ENCODE measurements at regions not wholly inside any gene's neighbourhood (a gene's known extent, or its start where the extent isn't known, plus 50 kb on each side); places are given as distances from the start of the nearest gene placed in this dataset.

DNA sequence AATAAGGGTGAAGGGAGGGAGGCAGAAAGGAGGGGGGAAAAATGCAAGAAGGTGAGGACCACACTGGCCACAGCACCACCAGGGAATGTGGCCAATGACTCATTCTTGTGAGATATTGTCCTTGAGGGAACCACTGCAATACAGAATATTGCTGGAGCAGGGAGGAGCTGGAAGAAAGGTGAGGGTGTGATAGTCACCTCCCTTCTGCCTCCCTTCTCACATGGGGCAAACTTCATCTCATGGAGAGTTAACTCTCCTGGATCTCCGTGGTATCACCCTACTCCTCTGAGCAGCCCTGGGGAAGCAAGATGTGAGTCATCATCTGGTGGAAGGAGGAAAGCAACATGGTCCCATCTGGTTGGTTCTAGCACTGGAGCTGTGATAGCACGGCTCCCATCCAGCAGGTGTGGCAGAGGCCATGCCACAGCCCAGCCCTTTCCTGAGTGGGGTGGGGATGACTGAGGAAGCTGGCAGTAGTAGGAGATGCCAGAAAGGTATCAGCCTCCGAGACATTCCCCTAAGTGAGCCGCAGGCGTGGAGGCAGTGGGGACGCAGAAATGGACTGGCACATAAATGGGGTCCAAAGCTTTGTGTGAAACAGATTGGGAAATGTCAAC is 115.9 kb upstream of the LPP start:
- peak; percentile 38 for DNase-seq (ENCODE audit: low spot score)

DNA sequence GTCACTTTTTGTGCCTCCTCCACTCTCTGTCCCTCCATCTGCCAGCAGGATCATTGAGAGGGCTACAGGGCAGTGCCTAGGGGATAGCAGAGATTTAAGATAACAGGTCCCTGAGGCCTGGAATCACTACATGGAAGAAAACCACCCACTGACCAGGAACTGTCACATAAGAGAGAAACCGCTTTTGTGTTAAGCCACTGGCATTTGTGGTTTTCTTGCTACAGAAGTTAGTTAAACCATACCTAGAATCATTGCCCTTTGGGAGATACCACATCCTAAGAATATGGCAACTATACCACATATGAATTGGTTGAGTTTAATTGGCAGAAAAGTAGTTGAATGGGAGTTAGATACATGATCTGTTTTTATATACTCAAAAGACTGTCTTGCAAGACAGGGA is 112.8 kb upstream of the LPP start:
- DNase-seq (ENCODE audit: low spot score), result no peak

DNA sequence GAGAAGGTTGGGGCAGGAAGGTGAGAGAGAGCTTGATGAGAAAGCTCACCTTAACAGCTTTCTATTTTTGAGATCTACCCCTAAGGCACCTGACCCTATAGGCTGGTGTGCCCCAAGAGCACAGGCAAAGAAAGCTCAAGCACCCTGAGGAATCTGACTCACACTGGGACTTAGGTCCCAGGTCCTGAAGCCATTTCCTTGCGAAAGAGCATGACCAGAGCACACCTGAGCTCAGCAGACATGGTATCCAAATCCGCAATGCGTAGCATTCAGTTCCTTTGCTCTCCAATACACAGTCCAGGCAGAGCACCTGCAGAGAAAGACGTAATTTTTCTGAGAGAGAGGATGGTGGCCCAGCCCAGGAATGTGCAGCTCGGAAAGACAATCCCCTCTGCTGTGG is 112.1 kb upstream of the LPP start:
- no peak for DNase-seq (ENCODE audit: low spot score)

DNA sequence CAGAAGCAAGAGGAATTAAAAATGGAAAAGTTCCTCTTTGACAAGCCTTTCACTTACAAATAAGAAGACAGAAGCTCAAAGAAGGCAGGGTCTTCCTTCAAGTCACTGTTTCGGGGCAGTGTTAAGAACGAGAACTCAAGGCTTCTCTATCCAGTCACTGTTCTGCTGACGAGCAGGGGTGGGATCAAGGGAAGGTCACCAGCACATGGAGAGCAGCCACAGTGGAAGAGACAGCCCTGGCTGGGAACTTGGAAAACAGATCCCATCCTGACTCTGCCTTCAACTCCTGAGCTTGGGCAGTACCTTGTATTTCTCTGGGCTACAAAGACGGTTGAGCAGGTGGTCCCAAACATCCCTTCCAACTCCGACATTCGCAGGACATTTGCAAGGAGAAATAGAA is 111.5 kb upstream of the LPP start:
- no peak for DNase-seq (ENCODE audit: low spot score)

DNA sequence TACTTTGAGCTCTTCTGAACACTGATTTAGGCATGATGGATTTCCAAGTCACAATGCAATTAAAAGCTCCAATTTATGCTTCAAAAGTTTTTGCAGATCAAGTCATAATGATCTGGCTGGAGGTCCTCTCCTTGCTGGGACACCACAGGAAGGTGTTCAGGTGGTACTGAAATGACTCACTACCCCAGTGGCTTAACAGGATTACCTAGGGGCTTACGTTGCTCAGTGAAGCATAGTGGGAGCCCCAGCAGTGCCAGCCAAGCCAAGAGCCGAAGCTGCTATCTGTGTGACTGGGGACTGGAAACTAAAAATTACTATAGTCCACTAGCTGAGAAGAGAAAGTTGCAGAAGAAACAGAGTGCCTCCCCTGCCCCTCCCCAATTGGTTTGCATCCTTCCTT is 110.1 kb upstream of the LPP start:
- DNase-seq (ENCODE audit: low spot score), result no peak

DNA sequence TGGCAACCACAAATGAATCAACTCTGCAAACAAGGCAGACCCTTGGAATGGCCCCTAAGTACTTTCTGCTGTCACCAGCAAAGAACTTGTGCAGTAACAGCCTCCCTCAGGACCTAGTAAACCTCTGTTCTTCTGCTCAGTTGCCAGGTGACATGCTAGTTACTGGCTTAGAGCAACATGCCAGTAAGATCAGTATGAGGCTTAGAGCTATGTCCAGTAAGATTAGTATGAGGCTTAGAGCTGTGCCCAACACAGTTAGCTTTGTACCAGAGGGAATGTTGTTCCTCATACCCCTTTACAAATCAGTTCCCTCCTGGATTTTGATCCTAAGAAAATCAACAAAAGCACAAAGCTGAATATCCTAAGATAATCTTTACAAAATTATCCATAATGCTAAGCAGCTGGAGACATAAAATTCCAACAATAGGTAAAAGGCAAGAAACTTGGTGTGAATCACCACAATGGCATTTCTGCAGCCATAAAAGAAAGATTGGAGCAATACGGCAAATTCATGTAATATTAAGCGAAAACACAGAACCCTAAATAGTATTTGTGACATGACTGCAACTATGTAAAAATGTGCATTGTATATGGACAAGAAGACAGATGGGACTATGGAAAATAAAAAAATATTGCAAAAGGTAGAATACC is 107.3 kb upstream of the LPP start:
- DNase-seq (ENCODE audit: low spot score), result peak; percentile 22

DNA sequence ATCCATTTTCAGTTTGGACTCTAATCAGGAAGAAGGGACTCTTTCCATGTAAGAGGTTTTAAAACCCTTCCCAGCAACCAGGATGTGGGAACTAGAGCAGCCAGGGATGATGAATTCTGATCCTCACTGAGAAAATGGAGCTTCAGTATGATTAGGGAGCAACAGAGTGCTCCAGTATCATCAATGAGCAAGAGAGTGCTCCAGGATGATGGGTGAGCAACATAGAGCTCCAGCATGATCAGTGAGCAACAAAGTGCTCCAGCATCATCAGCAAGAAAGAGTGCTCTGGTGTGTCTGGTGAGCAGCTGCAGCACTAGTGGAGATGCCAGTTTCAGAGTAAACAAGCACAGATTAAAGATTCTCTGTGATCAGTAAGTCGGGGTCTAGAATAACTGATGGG is 106.4 kb upstream of the LPP start:
- DNase-seq (ENCODE audit: low spot score), result no peak

DNA sequence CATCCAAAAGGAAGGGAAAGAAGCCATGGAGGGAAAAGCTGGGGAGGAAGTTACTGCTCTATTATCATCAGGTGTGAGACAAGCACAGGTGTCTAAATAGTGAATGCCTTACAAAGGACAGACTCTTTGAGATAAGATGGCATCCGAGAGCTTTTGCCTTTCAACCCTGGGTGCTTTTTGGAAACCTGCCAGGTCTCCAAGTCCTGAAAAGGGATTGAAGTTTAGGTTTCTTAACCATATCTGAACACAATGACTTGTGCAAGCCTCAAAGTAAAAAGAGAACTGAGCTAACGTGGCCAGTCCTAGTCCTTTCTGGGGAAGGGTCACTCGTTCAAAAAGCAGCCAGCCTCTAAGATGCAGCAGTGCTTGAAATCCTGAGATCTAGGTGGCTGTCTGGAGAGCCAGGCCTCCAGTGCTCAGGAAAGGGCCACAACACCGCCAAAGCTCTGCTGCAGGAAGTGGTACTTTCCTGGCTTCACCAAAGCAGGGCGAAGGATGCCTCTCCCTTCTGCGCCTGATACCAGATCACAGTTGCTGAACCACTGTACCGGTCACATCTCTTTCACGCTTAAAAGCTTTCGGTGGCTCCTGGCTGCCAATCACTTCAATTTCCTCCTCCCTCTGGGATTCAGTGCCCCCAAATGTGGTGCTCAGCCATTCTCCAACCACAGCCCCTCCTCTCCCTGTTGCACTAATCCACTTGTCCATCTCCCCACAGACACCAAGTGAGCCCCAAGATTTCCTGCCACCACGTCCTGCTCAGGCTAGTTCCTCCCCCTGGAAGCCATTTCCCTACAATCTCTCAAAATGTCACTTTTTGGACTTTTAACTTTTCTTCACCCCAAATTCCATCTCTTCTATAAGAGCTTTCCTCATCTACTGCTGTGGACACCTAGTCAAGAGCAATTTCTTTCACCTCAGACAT is 104.1 kb upstream of the LPP start:
- DNase-seq (ENCODE audit: low spot score), result no peak

DNA sequence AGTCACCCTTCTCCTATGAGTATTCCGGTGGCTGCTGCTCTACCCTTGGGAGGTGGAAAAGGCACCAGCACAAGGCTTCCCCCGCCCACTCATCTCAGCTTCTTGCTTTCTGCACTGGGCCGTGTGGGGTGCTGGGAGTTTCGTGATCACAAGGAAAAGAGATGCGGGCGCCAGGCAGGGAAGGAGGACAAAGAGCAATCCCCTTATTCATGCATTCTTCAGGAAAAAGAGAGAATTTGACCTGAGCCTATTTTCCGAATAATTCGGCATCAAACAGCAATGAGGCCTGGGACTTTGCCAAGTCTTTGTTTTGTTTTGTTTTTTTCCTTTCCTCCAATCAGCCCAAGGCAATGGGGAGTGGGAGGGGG is 102.2 kb upstream of the LPP start:
- no peak for DNase-seq (ENCODE audit: low spot score)

DNA sequence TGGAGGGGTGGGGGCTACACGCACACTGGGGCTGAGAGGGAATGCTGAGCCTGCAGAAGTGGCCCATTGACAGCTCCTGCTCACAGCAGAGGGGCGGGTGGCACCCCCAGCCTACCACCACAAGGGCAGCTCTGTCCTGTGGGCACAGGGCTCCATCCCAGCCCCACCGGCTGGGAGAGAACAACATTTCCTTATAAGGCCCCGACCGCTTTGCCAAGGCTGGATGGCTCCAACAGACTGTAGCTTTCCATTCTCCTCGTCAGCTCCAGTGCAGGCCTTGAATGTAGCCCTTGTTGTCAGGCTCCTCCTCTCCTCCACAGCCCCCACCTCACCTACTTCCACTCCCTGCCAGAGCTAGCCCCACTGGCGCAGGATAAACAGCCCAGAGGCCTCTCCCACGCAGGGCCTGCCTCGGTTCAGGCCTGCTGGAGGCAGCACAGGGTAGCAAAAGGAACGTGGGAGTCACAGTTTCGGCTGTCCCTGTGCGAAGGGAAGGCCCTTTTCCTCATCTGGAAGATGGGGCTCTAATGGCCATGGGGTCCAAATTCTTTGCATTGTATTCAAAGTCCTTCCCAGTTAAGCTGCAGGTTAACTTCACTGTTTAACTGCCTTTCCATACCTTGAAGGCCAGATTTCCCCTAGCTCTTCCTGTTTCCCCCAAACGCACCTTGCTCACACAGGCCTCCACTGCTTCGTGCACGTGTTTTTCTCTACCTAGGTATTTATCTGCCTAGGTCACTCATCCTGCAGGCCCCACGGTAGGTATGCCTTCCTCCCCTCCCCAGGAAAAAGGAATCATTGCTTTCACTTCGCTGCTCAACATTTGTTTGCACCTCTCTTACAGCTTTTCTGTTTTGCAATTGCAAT is 101.6 kb upstream of the LPP start:
- DNase-seq (ENCODE audit: low spot score), result no peak

DNA sequence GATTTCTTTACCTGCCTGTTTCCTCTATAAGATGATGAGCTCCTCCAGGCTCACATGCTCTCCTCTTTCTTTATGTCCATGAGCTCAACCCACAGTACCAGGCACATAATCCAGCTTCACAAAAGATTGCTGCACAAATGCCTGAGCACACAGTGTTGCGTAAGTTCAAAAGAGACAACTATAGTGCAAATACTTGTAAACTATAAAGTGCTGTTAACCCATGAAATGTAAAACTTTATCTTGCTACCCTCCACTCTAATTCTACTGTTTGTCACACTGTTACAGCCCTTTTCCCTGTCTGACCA is 101.0 kb upstream of the LPP start:
- DNase-seq (ENCODE audit: low spot score), result no peak

DNA sequence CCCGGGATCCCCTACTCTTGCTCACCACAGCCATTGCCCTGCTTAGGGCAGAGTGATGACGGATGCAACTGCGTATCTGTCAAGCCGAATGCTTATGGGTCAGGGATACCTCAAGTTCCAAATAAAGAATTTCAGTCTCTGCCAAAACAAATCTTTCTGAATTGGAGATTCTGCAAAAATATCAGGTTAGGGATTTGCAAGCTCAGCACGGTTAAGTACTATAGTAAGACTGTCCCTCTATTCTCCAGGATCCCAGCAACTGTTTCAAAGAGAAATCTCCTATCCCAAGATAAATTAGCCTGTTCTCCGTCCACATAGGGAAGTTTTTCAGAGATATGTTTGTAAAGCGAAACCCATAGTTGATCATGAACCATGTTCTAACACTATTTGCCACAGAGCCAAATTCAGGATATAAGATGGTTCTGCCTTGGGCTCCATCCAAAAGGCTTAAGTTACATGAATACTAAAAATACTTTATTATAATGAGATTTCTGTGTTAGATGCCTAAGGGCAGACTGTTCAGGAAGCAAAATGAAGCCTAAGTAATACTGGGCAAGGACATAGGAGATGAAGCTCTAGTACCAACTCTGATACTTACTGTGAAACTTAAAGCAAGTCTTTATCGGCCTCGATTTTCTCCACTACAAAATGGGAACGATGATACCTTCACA is 100.1 kb upstream of the LPP start:
- no peak for DNase-seq (ENCODE audit: low spot score)

DNA sequence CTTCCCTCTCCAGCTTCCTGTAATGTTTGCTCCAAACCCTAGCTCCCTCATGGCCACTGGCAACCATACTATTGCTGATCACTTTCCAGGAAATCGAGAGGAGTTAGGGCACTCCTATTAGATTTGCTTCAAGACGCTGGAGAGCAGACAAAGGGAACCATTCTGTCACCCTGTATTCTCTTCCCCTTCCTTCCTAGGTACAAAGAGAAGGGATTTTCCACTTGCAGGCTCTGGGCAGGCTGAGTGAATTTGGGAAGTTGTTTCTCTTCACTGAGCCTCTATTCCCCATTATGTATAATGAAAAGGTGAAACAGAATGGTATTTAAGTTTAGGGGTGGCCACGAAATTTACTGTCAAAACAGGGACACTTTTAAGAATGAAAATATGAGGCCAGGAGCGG is 99.4 kb upstream of the LPP start:
- DNase-seq (ENCODE audit: low spot score), result no peak

DNA sequence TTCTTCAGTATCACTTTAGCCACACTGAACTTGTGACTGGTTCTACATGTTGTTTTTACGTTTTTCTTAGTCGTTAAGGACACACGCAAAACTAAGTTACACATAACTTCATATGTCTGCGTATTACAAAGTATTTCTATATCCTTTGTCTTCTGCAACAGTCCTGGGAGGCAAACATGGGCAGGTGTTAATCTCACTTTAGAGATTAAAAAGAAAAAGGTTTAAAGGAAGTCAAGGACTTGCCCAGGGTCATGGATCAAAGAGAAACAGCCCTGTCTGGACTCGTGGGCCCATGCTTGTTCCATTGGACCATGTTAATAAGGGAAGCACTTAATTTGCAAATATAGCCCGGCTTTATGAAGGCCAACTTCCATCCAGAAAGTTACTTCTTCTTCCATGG is 98.6 kb upstream of the LPP start:
- DNase-seq (ENCODE audit: low spot score), result no peak

DNA sequence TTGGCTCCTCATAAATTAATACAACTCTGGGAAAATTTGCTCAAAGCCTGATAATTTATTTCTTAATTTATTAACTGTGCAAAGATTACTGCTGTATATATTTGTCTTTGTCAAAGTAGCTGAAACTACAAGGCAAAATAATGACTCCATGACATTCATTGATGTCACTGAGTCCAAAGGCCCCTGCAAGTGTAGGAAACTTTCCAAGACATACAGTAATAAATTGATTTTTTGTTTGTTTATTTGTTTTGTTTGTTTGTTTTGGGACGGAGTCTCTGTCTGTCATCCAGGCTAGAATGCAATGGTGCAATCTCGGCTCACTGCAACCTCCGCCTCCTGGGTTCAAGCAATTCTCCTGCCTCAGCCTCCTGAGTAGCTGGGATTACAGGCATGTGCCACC is 96.8 kb upstream of the LPP start:
- DNase-seq (ENCODE audit: low spot score), result no peak

DNA sequence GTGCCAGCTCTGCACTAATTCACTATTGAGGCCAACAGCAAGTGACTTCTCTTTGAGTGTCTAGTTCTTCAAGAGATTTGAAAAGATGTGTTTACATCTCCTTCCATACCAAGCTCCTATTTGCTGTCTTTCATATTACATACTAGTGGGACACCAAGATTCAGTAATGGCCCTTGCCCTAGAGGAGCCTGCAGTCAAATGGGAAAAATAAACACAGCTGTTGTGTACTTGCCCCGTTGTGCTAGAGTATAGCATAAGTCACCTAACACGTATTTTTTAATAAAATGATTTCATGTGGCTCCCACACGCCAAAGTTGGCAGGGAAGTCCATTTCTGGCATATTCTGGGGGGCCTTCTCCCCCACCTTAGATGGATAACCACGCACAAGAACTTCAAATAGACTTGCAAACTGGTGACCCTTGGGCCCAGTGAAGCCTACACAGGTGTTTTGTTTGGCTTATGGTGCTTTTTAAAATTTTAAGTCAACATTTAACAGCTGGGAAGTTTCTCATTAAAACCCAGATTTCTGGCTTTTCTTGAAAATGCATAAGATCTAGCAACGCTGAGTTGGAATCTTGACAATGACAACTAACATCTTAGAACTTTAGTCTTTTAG is 95.3 kb upstream of the LPP start:
- DNase-seq (ENCODE audit: low spot score), result no peak

DNA sequence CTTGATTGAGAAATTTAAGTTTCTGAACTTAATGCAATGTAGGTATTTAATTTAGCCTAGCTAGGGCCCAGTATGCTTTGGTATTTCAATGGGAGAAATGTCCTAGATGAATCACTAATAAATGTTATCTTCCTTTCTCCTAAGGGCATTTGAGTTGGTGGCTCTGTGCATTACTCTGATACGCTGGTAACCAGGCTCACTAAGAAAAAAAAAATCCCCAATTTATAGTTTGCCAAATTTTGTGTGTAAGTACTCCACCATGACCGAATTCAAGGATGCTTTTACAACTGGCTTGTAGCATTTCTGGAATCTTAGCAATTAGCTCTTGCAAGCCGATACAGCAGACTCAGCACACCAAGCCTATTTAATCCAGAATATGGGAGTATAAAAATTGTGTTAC is 94.6 kb upstream of the LPP start:
- DNase-seq (ENCODE audit: low spot score), result no peak

DNA sequence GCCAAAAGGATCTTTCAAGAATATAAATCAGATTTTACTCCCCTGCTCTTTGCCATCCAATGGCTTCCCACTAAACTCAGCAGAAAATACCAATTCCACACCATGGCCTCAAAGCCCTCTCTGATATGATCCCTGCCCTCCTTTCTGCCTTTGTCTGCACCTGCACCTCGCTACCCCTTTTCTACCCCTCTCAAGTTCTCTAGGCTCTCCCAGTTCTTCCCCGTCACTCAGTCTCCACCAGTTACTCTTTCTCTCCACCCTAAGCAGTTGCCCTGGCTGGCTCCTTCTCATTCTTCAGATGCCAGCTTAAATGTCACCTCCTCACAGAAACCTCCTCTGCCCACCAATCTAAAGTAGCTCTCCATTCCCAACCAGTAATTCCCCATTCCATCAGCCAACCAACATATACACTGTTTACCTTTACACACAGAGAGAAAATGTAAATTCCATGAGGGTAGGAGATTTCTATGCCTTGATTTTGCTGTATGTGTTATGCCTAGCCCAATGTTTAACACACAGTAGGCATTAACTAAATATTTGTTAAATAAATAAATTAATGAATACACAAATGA is 93.6 kb upstream of the LPP start:
- no peak for DNase-seq (ENCODE audit: low spot score)

DNA sequence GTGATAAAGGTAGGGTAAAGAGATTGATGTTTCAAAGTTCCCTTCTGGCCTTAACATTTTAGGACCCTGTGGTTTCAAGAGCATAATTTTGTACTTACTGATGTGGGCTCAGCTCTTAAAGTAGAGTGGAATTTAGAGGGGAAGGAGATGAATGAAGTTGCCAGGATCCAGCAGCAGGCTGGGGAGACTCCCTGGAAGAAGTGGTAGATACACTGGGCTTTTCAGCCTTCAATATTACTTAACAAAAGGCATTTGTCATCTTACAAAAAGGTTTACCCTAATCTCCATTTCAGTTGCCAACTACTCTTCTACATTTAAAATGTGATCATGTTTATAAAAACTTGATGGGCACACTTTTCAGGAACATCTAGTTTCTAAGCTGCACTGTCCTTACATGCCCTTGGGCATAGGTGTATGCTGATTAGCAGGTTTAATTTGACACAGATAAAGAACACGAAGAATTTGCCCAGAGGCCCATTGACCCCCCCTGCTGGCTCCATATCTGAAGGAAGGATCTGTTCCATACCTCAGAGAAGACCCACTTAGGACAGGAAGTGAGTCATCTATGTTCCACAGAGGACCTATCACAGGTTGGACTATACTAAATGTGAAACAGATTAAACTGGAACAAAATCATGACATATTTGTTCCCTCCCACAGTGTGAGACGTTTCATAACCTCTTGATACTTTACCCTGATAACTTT is 93.0 kb upstream of the LPP start:
- peak; percentile 80 for DNase-seq (ENCODE audit: low spot score)

DNA sequence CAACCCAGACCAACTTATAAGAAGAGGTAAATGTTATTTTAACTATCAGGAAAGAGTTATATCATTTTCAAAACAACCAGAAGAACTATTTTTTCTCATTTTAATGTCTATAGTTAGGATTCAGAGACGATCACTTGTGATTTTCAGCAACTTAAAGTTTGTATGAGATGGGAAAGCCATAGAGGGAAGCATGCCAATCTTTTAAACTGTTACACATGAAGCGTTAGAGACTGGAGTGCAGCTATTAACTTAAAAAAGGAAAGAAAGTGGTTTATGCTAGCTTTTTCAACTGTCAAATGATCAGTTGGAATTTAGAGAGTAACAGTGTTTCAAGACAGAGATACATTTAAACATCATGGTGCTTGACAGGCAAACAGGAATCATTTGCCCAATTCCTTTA is 91.7 kb upstream of the LPP start:
- no peak for DNase-seq (ENCODE audit: low spot score)
